HepG2 (cell line): ENCODE measurements at regions not wholly inside any gene's neighbourhood (a gene's known extent, or its start where the extent isn't known, plus 50 kb on each side); places are given as distances from the start of the nearest gene placed in this dataset.

Experiments
- ATAC-seq: fragments of 200-7000 bp; cut with Tn5 transposase; 3 replicates; pipeline ENCODE4 v1.9.1; 2020; ENCODE audit warnings: mild to moderate bottlenecking, moderate library complexity
- BruUV-seq: library from RNA; stranded (reverse); fragments of 400-500 nt; replicated peaks from 2 replicates; lab custom pipeline; 2021; lab: Mats Ljungman, UMichigan
- CTCF ChIA-PET: fragments of 300-600 bp; formaldehyde crosslinking; extraction: SDS; loops from one replicate; lab custom pipeline; 2021; ENCODE audit warnings: low total read pairs, inconsistent platforms, low intra/inter-chr PET ratio; lab: Yijun Ruan, JAX
- POLR2A ChIA-PET: fragments of 350-600 bp; sonication (Branson Sonifier 250); formaldehyde crosslinking; loops from one replicate; lab custom pipeline; 2020; ENCODE audit warnings: antibody characterized with exemption, inconsistent platforms; lab: Yijun Ruan, JAX
- DNase-seq: peaks from one replicate; pipeline ENCODE4 v3.0.0-alpha.2; 2015; ENCODE audit warnings: low spot score
- FAIRE-seq: peaks from 3 replicates; lab custom pipeline; 2011; peaks lifted over from hg19 to GRCh38; lab: Jason Lieb, UNC
- H2AFZ ChIP-seq: one replicate; pipeline ENCODE4 v1.6.1; 2011; ENCODE audit warnings: low read length, inconsistent platforms
- H3K27ac ChIP-seq: fragments of 300-600 bp; 3 replicates; pipeline ENCODE4 v1.8.0; 2011; ENCODE audit warnings: mixed run types, mild to moderate bottlenecking, mixed read lengths, low read length, inconsistent platforms; ENCODE audit not compliant: insufficient read depth; ENCODE audit errors: extremely low read length
- H3K27me3 ChIP-seq, 2 experiments: fragments of 200-600 bp in 1 of 2; 2 replicates in 1 of 2; 3 replicates in 1 of 2; pipeline versions ENCODE4 v1.6.0 to v1.8.0; 2011; ENCODE audit warnings: low read length in 2 of 2, mild to moderate bottlenecking in 2 of 2, moderate library complexity in 2 of 2, inconsistent platforms in 1 of 2; ENCODE audit not compliant: insufficient read depth in 2 of 2, control insufficient read depth in 1 of 2
- H3K36me3 ChIP-seq, 2 experiments: fragments of 200-600 bp in 1 of 2; replicated peaks in 1 of 2; 2 replicates in 1 of 2; 3 replicates in 1 of 2; pipeline versions ENCODE4 v1.5.1 to v1.8.0; 2011; ENCODE audit warnings: low read length in 2 of 2, inconsistent platforms in 1 of 2; ENCODE audit not compliant: insufficient read depth in 2 of 2, control insufficient read depth in 1 of 2
- H3K4me1 ChIP-seq: 2 replicates; pipeline ENCODE4 v1.5.1; 2012; ENCODE audit warnings: low read length, inconsistent platforms; ENCODE audit not compliant: insufficient read depth
- H3K4me2 ChIP-seq: 2 replicates; pipeline ENCODE4 v1.6.0; 2011; ENCODE audit warnings: low read depth, low read length, inconsistent platforms
- H3K4me3 ChIP-seq, 3 experiments: fragments of 200-600 bp in 1 of 3; sonication (generic), shearing (Covaris generic) in 1 of 3; replicated peaks in 1 of 3; 2 replicates each; pipeline ENCODE4 v1.5.1; 2011 to 2016; ENCODE audit warnings: low read length in 3 of 3, inconsistent platforms in 2 of 3, low read depth in 2 of 3, mild to moderate bottlenecking in 2 of 3, control low read depth in 1 of 3, mixed read lengths in 1 of 3; ENCODE audit not compliant: insufficient read depth in 1 of 3
- H3K79me2 ChIP-seq: one replicate; pipeline ENCODE4 v1.6.1; 2011; ENCODE audit warnings: low read length, inconsistent platforms; ENCODE audit not compliant: insufficient read depth
- H3K9ac ChIP-seq: 2 replicates; pipeline ENCODE4 v1.6.0; 2011; ENCODE audit warnings: mild to moderate bottlenecking, low read depth, low read length, inconsistent platforms; ENCODE audit not compliant: insufficient read depth
- H3K9me3 ChIP-seq: 2 replicates; pipeline ENCODE4 v1.5.1; 2012; ENCODE audit warnings: mild to moderate bottlenecking, low read length
- H4K20me1 ChIP-seq: 2 replicates; pipeline ENCODE4 v1.6.0; 2011; ENCODE audit warnings: inconsistent platforms, mild to moderate bottlenecking, low read length, moderate library complexity; ENCODE audit not compliant: insufficient read depth
- CENPX ChIP-seq: sonication (generic); formaldehyde crosslinking; IDR thresholded peaks from 2 replicates; pipeline ENCODE4 v1.9.0; 2021; ENCODE audit warnings: mild to moderate bottlenecking, missing genetic modification reagents, moderate library complexity
- EZH2 ChIP-seq: conservative IDR thresholded peaks from 2 replicates; pipeline ENCODE4 v1.6.1; 2012; ENCODE audit warnings: mild to moderate bottlenecking, low read depth, low read length, moderate library complexity
- FOXO4 ChIP-seq: sonication (generic); formaldehyde crosslinking; conservative IDR thresholded peaks from 2 replicates; pipeline ENCODE4 v1.8.1; 2023; ENCODE audit warnings: missing genetic modification reagents
- RCOR2 ChIP-seq: IDR thresholded peaks from 2 replicates; pipeline ENCODE4 v1.6.1; 2016; ENCODE audit warnings: missing biosample characterization, missing genetic modification reagents
- ZNF318 ChIP-seq: sonication (generic); formaldehyde crosslinking; IDR thresholded peaks from 2 replicates; pipeline ENCODE4 v1.4.0; 2020; ENCODE audit warnings: mild to moderate bottlenecking, missing genetic modification reagents
- ZNF446 ChIP-seq: sonication (generic); formaldehyde crosslinking; IDR thresholded peaks from 2 replicates; pipeline ENCODE4 v1.5.0; 2020; ENCODE audit warnings: mild to moderate bottlenecking, missing genetic modification reagents
- ZUFSP ChIP-seq: sonication (generic); formaldehyde crosslinking; IDR thresholded peaks from 2 replicates; pipeline ENCODE4 v1.9.0; 2021; ENCODE audit warnings: missing genetic modification reagents, mild to moderate bottlenecking, borderline replicate concordance
- WGBS: methylation state at CpG from one replicate; pipeline ENCODE4 v1.1.6; 2017; ENCODE audit warnings: low lambda C conversion rate; 5-methylcytosine and 5-hydroxymethylcytosine counted together
- in situ Hi-C: cut with HindIII; loops from 2 replicates; pipeline ENCODE4 v1.10.0; 2017; ENCODE audit warnings: low pct_unique_long_range_greater_than_20kb; ENCODE audit not compliant: extremely low pct_ligation_motif_present
- intact Hi-C: fragments of 100-400 bp; cut with micrococcal nuclease; formaldehyde crosslinking; loops from one replicate; pipeline ENCODE4 v1.10.0; 2022; ENCODE audit not compliant: unreplicated experiment

GRCh38 chrX:34379891-34380290 is 247.8 kb upstream of the FAM47A start:
- no peaks in the 10 kb centered on the region for H4K20me1 ChIP-seq
- no peak overlapping the region for H3K27ac ChIP-seq
- ATAC-seq, result no peak
- ChIA-PET POLR2A (no interaction called here), CTCF (no interaction called here)
- no peak overlapping the region for H3K4me2 ChIP-seq
- no peak overlapping the region for H2AFZ ChIP-seq
- intact Hi-C loops, result no loop called here
- WGBS, result 0% methylated on average over 4 of the region's 4 CpGs
- no TSS peak for BruUV-seq
- FAIRE-seq, result no peak
- no peak overlapping the region for H3K9ac ChIP-seq
- no peaks in the 10 kb centered on the region for H3K79me2 ChIP-seq
- H3K4me3 ChIP-seq, result no peak overlapping the region
- in situ Hi-C loops, result no loop called here
- no peaks in the 10 kb centered on the region for H3K36me3 ChIP-seq
- no peaks in the 10 kb centered on the region for H3K4me1 ChIP-seq
- no peaks in the 10 kb centered on the region for H3K27me3 ChIP-seq
- H3K9me3 ChIP-seq, result no peaks in the 10 kb centered on the region
- TF ChIP-seq ZNF446 (CRISPR knock-in tag) (no peak), ZUFSP (no peak), ZNF318 (CRISPR knock-in tag) (no peak), CENPX (CRISPR knock-in tag) (no peak), FOXO4 (CRISPR knock-in tag) (no peak), EZH2 (no peak), RCOR2 (no peak)
- DNase-seq, result no peak
